ENCODE measurements at regions not wholly inside any gene's neighbourhood (a gene's known extent, or its start where the extent isn't known, plus 50 kb on each side); places are given as distances from the start of the nearest gene placed in this dataset.

DNA sequence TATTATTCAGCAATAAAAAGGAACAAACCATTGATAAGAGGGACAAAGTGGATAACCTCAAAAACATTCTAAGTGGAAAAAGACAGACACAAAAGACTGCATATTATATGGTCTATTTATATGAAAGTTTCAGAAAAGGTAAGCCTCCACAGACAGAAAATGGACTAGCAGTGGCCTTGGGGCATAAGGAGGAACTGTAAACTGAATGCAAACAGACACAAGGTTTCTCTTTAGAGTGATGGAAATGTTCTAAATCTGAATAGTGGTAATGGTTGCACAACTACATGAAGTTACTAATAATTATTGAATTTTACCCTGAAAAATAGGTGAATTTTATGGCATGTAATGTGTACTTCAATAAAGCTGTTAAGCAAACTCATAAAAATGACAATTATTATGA lies 286.3 kb upstream of the PAPPA start:
- H3K4me2 ChIP-seq (ENCODE audit: low read depth, low read length) = no peak overlapping the region
- H3K79me2 ChIP-seq (ENCODE audit: low read length) = no peaks in the 10 kb centered on the region
- H2AFZ ChIP-seq (ENCODE audit: low read length) = no peak overlapping the region
- no peaks in the 10 kb centered on the region for H3K36me3 ChIP-seq (replicated peaks; ENCODE audit: insufficient read depth, low read length)
- no peaks in the 10 kb centered on the region for H3K27me3 ChIP-seq (replicated peaks; ENCODE audit: insufficient read depth, low read length)
- H3K9me3 ChIP-seq (replicated peaks; ENCODE audit: insufficient read depth, low read length) = no peaks in the 10 kb centered on the region
- no peaks in the 10 kb centered on the region for H3K9me2 ChIP-seq (replicated peaks; ENCODE audit: insufficient read depth, low read length)
- no peak overlapping the region for H3K27ac ChIP-seq (ENCODE audit: low read length)
- no peak overlapping the region for H3K4me3 ChIP-seq (ENCODE audit: low read length)
- H4K20me1 ChIP-seq (ENCODE audit: insufficient read depth, low read length) = no peaks in the 10 kb centered on the region
- H3K4me1 ChIP-seq (ENCODE audit: low read length) = no peaks in the 10 kb centered on the region
- no peak overlapping the region for H3K9ac ChIP-seq (ENCODE audit: low read length)
- no peaks in the 10 kb centered on the region for H3F3A ChIP-seq (ENCODE audit: insufficient read depth, low read length)
- DNase-seq = no peak
- no peak for TF ChIP-seq EZH2phosphoT487 (IDR thresholded peaks at IDR 0.05; ENCODE audit: low read length)
- TF ChIP-seq, protein P1, sequence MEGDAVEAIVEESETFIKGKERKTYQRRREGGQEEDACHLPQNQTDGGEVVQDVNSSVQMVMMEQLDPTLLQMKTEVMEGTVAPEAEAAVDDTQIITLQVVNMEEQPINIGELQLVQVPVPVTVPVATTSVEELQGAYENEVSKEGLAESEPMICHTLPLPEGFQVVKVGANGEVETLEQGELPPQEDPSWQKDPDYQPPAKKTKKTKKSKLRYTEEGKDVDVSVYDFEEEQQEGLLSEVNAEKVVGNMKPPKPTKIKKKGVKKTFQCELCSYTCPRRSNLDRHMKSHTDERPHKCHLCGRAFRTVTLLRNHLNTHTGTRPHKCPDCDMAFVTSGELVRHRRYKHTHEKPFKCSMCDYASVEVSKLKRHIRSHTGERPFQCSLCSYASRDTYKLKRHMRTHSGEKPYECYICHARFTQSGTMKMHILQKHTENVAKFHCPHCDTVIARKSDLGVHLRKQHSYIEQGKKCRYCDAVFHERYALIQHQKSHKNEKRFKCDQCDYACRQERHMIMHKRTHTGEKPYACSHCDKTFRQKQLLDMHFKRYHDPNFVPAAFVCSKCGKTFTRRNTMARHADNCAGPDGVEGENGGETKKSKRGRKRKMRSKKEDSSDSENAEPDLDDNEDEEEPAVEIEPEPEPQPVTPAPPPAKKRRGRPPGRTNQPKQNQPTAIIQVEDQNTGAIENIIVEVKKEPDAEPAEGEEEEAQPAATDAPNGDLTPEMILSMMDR (IDR thresholded peaks at IDR 0.05; ENCODE audit: low read length) = no peak
- TF ChIP-seq EZH2 (optimal IDR thresholded peaks at IDR 0.05; ENCODE audit: low read depth, low read length) = no peak

DNA sequence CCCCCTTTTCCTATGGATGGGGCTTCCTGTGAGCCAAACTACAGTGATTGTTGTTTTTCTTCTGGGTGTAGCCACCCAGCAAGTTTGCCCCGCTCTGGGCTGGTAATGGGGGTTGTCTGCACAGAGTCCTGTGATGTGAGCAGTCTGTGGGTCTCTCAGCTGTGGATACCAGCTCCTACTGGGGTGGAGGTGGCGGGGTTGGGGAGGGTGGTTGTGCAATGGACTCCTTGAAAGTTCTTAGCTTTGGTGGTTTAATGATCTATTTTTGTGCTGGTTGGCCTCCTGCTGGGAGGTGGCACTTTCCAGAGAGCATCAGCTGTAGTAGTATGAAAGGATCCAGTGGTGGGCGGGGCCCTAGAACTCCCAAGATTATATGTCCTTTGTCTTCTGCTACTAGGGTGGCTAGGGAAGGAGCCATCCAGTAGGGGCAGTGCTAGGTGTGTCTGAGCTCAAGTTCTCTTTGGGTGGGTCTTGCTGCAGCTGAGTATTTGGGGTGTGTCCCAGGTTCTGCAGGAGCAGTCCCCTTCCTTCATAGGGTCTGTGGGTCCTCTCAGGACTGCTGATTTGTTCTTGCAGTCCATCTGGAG lies 275.6 kb upstream of the PAPPA start:
- Histone ChIP-seq H3K9ac (ENCODE audit: low read length) (no peak overlapping the region), H3F3A (ENCODE audit: insufficient read depth, low read length) (no peaks in the 10 kb centered on the region), H3K4me1 (ENCODE audit: low read length) (no peaks in the 10 kb centered on the region), H3K9me3 (replicated peaks; ENCODE audit: insufficient read depth, low read length) (no peaks in the 10 kb centered on the region), H3K27ac (ENCODE audit: low read length) (no peak overlapping the region), H3K79me2 (ENCODE audit: low read length) (no peaks in the 10 kb centered on the region), H3K36me3 (replicated peaks; ENCODE audit: insufficient read depth, low read length) (no peaks in the 10 kb centered on the region), H3K4me3 (ENCODE audit: low read length) (no peak overlapping the region), H3K4me2 (ENCODE audit: low read depth, low read length) (no peak overlapping the region), H3K9me2 (replicated peaks; ENCODE audit: insufficient read depth, low read length) (no peaks in the 10 kb centered on the region), H4K20me1 (ENCODE audit: insufficient read depth, low read length) (no peaks in the 10 kb centered on the region), H3K27me3 (replicated peaks; ENCODE audit: insufficient read depth, low read length) (no peaks in the 10 kb centered on the region), H2AFZ (ENCODE audit: low read length) (no peak overlapping the region)
- no peak for DNase-seq
- no peak for TF ChIP-seq EZH2 (optimal IDR thresholded peaks at IDR 0.05; ENCODE audit: low read depth, low read length)
- TF ChIP-seq EZH2phosphoT487 (IDR thresholded peaks at IDR 0.05; ENCODE audit: low read length) = no peak
- TF ChIP-seq, protein P1 (IDR thresholded peaks at IDR 0.05; ENCODE audit: low read length) = no peak

DNA sequence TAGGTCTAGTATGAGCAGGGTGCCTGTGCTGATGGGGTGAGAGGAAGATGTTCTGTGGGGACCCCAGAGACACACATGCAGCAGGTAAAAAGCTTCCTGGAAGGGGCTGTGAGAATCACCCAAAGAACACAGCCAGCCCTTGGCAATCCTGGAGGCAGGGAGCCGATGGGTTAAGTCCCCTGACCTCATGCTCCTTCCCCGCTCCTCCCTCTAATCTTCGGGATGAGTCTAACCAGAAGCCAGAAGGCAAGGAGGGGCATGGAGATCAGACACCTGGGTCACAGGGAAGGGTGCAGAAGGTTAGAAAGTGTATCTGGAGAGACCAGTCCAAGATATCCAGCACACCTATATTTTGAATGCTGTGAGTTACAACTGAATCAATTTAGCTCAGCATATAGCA lies 274.1 kb upstream of the PAPPA start:
- Histone ChIP-seq H3K4me1 (ENCODE audit: low read length) (no peaks in the 10 kb centered on the region), H3K9me2 (replicated peaks; ENCODE audit: insufficient read depth, low read length) (no peaks in the 10 kb centered on the region), H2AFZ (ENCODE audit: low read length) (no peak overlapping the region), H3F3A (ENCODE audit: insufficient read depth, low read length) (no peaks in the 10 kb centered on the region), H3K27ac (ENCODE audit: low read length) (no peak overlapping the region), H3K4me3 (ENCODE audit: low read length) (no peak overlapping the region), H3K36me3 (replicated peaks; ENCODE audit: insufficient read depth, low read length) (no peaks in the 10 kb centered on the region), H3K4me2 (ENCODE audit: low read depth, low read length) (no peak overlapping the region), H4K20me1 (ENCODE audit: insufficient read depth, low read length) (no peaks in the 10 kb centered on the region), H3K79me2 (ENCODE audit: low read length) (no peaks in the 10 kb centered on the region), H3K27me3 (replicated peaks; ENCODE audit: insufficient read depth, low read length) (no peaks in the 10 kb centered on the region), H3K9me3 (replicated peaks; ENCODE audit: insufficient read depth, low read length) (no peaks in the 10 kb centered on the region), H3K9ac (ENCODE audit: low read length) (no peak overlapping the region)
- TF ChIP-seq EZH2 (optimal IDR thresholded peaks at IDR 0.05; ENCODE audit: low read depth, low read length) = no peak
- TF ChIP-seq, protein P1 (IDR thresholded peaks at IDR 0.05; ENCODE audit: low read length) = no peak
- DNase-seq = no peak
